Breast epithelium (tissue), 3 donors: ENCODE measurements at regions not wholly inside any gene's neighbourhood (a gene's known extent, or its start where the extent isn't known, plus 50 kb on each side); places are given as distances from the start of the nearest gene placed in this dataset.

Experiments
- CTCF ChIP-seq, 3 donors: fragments of 450-650 bp; IDR thresholded peaks; one replicate each; pipeline ENCODE4 v1.5.1; 2016 to 2017; ENCODE audit warnings: antibody characterized with exemption in 3 of 3, mild to moderate bottlenecking in 3 of 3, moderate library complexity in 3 of 3
- POLR2AphosphoS5 ChIP-seq, 3 donors: sonication (generic); formaldehyde crosslinking; IDR thresholded peaks; one replicate each; pipeline ENCODE4 v1.6.1; 2017; ENCODE audit warnings: antibody characterized with exemption in 3 of 3

GRCh38 chr22:47381240-47381639 is 618.8 kb downstream of the TBC1D22A start:
- no peak for TF ChIP-seq POLR2AphosphoS5 (IDR thresholded peaks at IDR 0.05)
- no peak for TF ChIP-seq CTCF (IDR thresholded peaks at IDR 0.05)
